NT2/D1 (cell line): ENCODE measurements at regions not wholly inside any gene's neighbourhood (a gene's known extent, or its start where the extent isn't known, plus 50 kb on each side); places are given as distances from the start of the nearest gene placed in this dataset.

Experiments
- SUZ12 ChIP-seq: IDR thresholded peaks from 2 replicates; pipeline ENCODE4 v1.6.1; 2011; ENCODE audit not compliant: insufficient read length, insufficient read depth; ENCODE audit errors: extremely low read depth
- ZNF274 ChIP-seq: IDR thresholded peaks from 2 replicates; pipeline ENCODE4 v1.6.1; 2011; ENCODE audit warnings: mild to moderate bottlenecking, low read depth, low read length

GRCh38 chr5:2883771-2884170 is 132.3 kb upstream of the IRX2 start:
- TF ChIP-seq ZNF274 (no peak), SUZ12 (no peak)
